ENCODE measurements at regions not wholly inside any gene's neighbourhood (a gene's known extent, or its start where the extent isn't known, plus 50 kb on each side); places are given as distances from the start of the nearest gene placed in this dataset.

DNA sequence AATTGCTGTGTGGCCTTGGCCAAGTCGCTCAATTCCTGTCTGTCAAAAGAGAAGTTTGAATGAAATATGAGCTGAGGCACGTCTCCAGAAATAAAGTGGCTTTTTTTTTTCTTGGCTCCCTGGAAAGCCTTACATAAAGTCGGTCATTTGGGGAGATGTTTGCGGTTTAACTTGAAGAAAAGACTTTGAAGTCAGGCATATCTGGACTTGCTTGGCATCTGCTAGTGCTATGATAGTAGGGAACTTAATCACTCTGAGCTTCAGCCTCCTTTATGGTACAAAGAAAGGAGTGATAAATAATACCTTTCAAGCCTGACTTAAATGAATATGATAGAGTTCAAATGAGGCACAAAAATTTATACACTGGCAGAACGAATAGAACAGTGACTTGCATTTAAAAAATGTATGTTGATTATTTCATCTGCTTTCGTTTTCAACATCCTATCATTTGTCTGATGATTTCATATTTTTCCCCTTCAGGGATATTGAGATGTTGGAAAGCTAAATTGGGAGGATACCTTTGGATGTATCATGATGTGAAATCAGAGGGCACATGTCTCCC, 60.2 kb downstream of the FASLG start:
- TF ChIP-seq, protein P1, sequence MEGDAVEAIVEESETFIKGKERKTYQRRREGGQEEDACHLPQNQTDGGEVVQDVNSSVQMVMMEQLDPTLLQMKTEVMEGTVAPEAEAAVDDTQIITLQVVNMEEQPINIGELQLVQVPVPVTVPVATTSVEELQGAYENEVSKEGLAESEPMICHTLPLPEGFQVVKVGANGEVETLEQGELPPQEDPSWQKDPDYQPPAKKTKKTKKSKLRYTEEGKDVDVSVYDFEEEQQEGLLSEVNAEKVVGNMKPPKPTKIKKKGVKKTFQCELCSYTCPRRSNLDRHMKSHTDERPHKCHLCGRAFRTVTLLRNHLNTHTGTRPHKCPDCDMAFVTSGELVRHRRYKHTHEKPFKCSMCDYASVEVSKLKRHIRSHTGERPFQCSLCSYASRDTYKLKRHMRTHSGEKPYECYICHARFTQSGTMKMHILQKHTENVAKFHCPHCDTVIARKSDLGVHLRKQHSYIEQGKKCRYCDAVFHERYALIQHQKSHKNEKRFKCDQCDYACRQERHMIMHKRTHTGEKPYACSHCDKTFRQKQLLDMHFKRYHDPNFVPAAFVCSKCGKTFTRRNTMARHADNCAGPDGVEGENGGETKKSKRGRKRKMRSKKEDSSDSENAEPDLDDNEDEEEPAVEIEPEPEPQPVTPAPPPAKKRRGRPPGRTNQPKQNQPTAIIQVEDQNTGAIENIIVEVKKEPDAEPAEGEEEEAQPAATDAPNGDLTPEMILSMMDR (IDR thresholded peaks at IDR 0.05): no peak
- no peak for TF ChIP-seq POLR2A (IDR thresholded peaks at IDR 0.05)
